KMS-11 (cell line): ENCODE measurements at regions not wholly inside any gene's neighbourhood (a gene's known extent, or its start where the extent isn't known, plus 50 kb on each side); places are given as distances from the start of the nearest gene placed in this dataset.

Experiments
- H2AFZ ChIP-seq: fragments of 200-600 bp; sonication (generic); 2 replicates; pipeline ENCODE4 v1.6.1; 2016; ENCODE audit warnings: antibody characterized with exemption, mixed run types, low read depth
- H3K27ac ChIP-seq: fragments of 200-600 bp; sonication (generic); 2 replicates; pipeline ENCODE4 v1.6.1; 2016; ENCODE audit warnings: mild to moderate bottlenecking, mixed run types
- H3K27me3 ChIP-seq: fragments of 200-600 bp; sonication (generic); 2 replicates; pipeline ENCODE4 v1.6.1; 2017; ENCODE audit warnings: mild to moderate bottlenecking, low read depth, mixed run types, moderate library complexity; ENCODE audit not compliant: insufficient read depth
- H3K36me3 ChIP-seq: fragments of 200-600 bp; sonication (generic); 2 replicates; pipeline ENCODE4 v1.6.1; 2017; ENCODE audit warnings: mild to moderate bottlenecking, mixed run types; ENCODE audit not compliant: insufficient read depth
- H3K4me1 ChIP-seq: fragments of 200-600 bp; sonication (generic); 2 replicates; pipeline ENCODE4 v1.6.1; 2016; ENCODE audit warnings: mild to moderate bottlenecking, low read depth, mixed run types; ENCODE audit not compliant: poor library complexity, severe bottlenecking
- H3K4me2 ChIP-seq: fragments of 200-600 bp; sonication (generic); 2 replicates; pipeline ENCODE4 v1.7.0; 2016; ENCODE audit warnings: mild to moderate bottlenecking, mixed run types
- H3K4me3 ChIP-seq: fragments of 200-600 bp; sonication (generic); IDR thresholded peaks from 2 replicates; pipeline ENCODE4 v1.6.1; 2017; ENCODE audit warnings: low read depth, low read length, mixed read lengths; ENCODE audit not compliant: insufficient read depth
- H3K79me2 ChIP-seq: fragments of 200-600 bp; sonication (generic); 2 replicates; pipeline ENCODE4 v1.6.1; 2016; ENCODE audit warnings: low read depth, mixed run types; ENCODE audit not compliant: insufficient read depth
- H3K9ac ChIP-seq: fragments of 200-600 bp; sonication (generic); 2 replicates; pipeline ENCODE4 v1.6.1; 2016; ENCODE audit warnings: mild to moderate bottlenecking, mixed run types
- H4K20me1 ChIP-seq: fragments of 200-600 bp; sonication (generic); 2 replicates; pipeline ENCODE4 v1.6.1; 2016; ENCODE audit warnings: mild to moderate bottlenecking, mixed run types; ENCODE audit not compliant: insufficient read depth
- CTCF ChIP-seq: fragments of 200-600 bp; sonication (generic); conservative IDR thresholded peaks from 2 replicates; pipeline ENCODE4 v1.6.1; 2017; ENCODE audit warnings: low read depth, mild to moderate bottlenecking, antibody characterized with exemption, low read length, moderate library complexity, mixed read lengths

- Histone ChIP-seq H3K79me2 (no peaks in the 10 kb centered on the region), H2AFZ (no peak overlapping the region), H4K20me1 (no peaks in the 10 kb centered on the region), H3K9ac (no peak overlapping the region), H3K27me3 (no peaks in the 10 kb centered on the region), H3K36me3 (no peaks in the 10 kb centered on the region), H3K4me1 (no peaks in the 10 kb centered on the region), H3K27ac (no peak overlapping the region), H3K4me3 (no peak overlapping the region), H3K4me2 (no peak overlapping the region)
- no peak for TF ChIP-seq CTCF
Measured at GRCh38 chr1:189874715-189875435, 602.8 kb downstream of the BRINP3 start.

- no peak for TF ChIP-seq CTCF
- H3K36me3 ChIP-seq: no peaks in the 10 kb centered on the region
- no peak overlapping the region for H3K9ac ChIP-seq
- H2AFZ ChIP-seq: no peak overlapping the region
- no peak overlapping the region for H3K4me2 ChIP-seq
- H3K79me2 ChIP-seq: no peaks in the 10 kb centered on the region
- no peak overlapping the region for H3K27ac ChIP-seq
- no peaks in the 10 kb centered on the region for H3K27me3 ChIP-seq
- no peak overlapping the region for H3K4me3 ChIP-seq
- H4K20me1 ChIP-seq: no peaks in the 10 kb centered on the region
- no peaks in the 10 kb centered on the region for H3K4me1 ChIP-seq
Measured at GRCh38 chr1:189880135-189880534, 597.5 kb downstream of the BRINP3 start.

GRCh38 chr1:189899686-189900425, 577.8 kb downstream of the BRINP3 start:
- H3K79me2 ChIP-seq: no peaks in the 10 kb centered on the region
- no peak overlapping the region for H3K9ac ChIP-seq
- no peaks in the 10 kb centered on the region for H3K27me3 ChIP-seq
- no peaks in the 10 kb centered on the region for H3K36me3 ChIP-seq
- no peak overlapping the region for H2AFZ ChIP-seq
- no peaks in the 10 kb centered on the region for H3K4me1 ChIP-seq
- H4K20me1 ChIP-seq: no peaks in the 10 kb centered on the region
- no peak overlapping the region for H3K4me3 ChIP-seq
- no peak for TF ChIP-seq CTCF
- H3K27ac ChIP-seq: no peak overlapping the region
- no peak overlapping the region for H3K4me2 ChIP-seq

GRCh38 chr1:189904509-189904908, 573.2 kb downstream of the BRINP3 start:
- no peaks in the 10 kb centered on the region for H3K36me3 ChIP-seq
- H3K9ac ChIP-seq: no peak overlapping the region
- H3K27ac ChIP-seq: no peak overlapping the region
- H3K4me3 ChIP-seq: no peak overlapping the region
- no peaks in the 10 kb centered on the region for H3K27me3 ChIP-seq
- H4K20me1 ChIP-seq: no peaks in the 10 kb centered on the region
- no peaks in the 10 kb centered on the region for H3K79me2 ChIP-seq
- no peak for TF ChIP-seq CTCF
- H2AFZ ChIP-seq: no peak overlapping the region
- no peaks in the 10 kb centered on the region for H3K4me1 ChIP-seq
- H3K4me2 ChIP-seq: no peak overlapping the region
